NCI-H2227 (cell line): ENCODE measurements at regions not wholly inside any gene's neighbourhood (a gene's known extent, or its start where the extent isn't known, plus 50 kb on each side); places are given as distances from the start of the nearest gene placed in this dataset.

Source experiments
- DNase-seq: peaks from one replicate; lab custom pipeline; 2025; ENCODE audit not compliant: unreplicated experiment; lab: John Stamatoyannopoulos, UW

- DNase-seq: no peak
These were observed 50.1 kb upstream of the ADRA2C start for GRCh38 chr4:3715855-3716630.

GRCh38 chr4:3715061-3715854 is 50.9 kb upstream of the ADRA2C start:
- no peak for DNase-seq

DNA sequence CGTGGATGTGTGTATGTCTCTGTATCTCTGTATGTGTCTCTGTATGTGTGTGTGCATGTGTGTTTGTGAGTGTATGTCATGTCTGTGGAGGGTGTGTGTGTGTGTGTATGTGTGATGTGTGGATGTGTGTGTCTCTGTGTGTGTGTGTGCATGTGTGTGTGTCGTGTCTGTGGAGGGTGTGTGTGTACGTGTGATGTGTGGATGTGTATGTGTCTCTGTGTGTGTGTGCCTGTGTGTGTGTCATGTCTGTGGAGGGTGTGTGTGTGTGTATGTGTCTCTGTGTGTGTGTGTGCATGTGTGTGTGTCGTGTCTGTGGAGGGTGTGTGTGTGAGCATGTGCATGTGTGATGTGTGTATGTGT is 51.6 kb upstream of the ADRA2C start:
- DNase-seq: no peak

DNA sequence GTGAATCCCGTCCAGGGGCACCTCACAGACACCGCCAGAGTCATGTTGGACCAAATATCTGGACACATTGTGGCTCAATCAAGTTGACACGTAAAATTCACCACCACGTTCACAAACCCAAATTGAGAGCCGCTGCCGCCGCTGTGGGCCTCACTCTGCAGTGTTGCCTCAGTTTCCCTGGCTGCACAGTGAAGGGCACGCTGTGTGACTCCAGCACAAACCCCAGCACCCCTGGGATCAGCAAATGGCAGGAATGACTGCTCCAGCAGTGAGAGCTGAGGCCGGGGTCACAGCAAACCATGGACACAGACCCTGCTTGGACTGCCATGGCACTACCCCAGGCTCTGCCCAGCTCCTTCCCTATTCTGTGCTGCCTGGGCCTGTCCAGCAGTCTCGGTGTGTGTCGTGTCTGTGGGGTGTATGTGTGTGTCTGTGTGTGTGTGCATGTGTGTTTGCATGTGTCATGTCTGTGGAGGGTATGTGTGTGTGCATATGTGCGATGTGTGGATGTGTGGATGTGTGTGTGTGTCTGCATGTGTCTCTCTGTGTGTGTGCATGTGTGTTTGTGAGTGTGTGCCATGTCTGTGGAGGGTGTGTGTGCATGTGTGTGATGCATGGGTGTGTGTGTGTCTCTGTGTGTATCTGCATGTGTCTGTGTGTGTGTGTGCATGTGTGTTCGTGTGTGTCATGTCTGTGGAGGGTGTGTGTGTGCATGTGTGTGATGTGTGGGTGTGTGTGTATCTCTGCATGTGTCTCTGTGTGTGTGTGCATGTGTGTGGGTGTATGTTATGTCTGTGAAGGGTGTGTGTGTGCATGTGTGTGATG is 52.2 kb upstream of the ADRA2C start:
- no peak for DNase-seq

DNA sequence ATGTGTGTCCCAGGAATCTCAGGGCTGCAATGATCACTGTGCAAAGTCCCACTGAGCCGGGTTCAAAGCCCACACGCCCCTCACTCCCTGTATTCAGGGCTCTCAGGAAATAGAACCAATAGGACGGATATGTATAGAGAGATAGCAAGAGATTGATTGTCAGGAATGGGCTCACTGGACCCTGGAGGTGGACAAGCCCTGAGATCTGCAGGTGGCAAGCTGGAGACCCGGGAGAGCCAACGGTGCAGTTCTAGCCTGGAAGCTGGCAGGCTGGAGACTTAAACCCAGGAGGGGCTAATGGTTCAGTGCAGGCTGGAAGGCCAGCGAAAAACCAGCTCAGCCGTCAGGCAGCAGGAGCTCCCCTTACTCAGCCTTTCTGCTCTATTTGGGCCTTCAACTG is 52.8 kb upstream of the ADRA2C start:
- DNase-seq: no peak

GRCh38 chr4:3712936-3713335 is 53.2 kb upstream of the ADRA2C start:
- no peak for DNase-seq

DNA sequence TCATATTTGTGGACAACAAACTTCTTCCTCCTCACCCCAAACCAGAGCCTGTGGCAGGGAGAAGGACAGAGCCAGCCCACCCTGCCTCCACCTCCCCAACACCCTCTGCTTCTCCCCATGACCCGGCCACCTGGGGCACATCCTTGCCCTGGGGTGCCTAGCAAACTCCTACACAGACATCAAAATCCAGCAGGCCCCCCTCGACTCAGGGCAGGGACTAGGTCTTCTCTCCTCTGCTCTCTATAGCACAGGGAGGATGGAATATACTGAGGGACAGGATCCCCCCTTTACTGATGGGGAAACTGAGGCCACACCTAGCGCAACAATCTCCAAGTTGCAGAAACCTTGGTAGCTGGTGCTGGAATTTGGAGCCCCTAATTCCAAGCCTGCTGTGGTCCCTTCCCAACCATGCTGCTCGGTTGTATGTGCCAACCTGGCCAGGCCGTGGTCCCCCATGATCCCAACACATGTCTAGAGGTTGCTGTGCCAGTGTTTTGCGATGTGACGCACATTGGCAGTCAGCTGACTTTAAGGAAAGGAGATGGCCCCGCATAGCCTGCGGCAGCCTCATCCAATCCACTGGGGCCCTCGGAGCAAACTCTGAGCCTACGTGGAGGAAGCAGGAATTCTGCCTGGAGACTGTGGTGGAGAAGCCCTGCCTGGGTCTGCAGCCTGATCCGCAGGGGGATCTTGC is 53.9 kb upstream of the ADRA2C start:
- no peak for DNase-seq

- DNase-seq: no peak
These were observed 54.7 kb upstream of the ADRA2C start for GRCh38 chr4:3711183-3712111.

GRCh38 chr4:3710451-3711182 is 55.6 kb upstream of the ADRA2C start:
- no peak for DNase-seq

- DNase-seq: no peak
These were observed 56.2 kb upstream of the ADRA2C start for GRCh38 chr4:3709846-3710441.

DNA sequence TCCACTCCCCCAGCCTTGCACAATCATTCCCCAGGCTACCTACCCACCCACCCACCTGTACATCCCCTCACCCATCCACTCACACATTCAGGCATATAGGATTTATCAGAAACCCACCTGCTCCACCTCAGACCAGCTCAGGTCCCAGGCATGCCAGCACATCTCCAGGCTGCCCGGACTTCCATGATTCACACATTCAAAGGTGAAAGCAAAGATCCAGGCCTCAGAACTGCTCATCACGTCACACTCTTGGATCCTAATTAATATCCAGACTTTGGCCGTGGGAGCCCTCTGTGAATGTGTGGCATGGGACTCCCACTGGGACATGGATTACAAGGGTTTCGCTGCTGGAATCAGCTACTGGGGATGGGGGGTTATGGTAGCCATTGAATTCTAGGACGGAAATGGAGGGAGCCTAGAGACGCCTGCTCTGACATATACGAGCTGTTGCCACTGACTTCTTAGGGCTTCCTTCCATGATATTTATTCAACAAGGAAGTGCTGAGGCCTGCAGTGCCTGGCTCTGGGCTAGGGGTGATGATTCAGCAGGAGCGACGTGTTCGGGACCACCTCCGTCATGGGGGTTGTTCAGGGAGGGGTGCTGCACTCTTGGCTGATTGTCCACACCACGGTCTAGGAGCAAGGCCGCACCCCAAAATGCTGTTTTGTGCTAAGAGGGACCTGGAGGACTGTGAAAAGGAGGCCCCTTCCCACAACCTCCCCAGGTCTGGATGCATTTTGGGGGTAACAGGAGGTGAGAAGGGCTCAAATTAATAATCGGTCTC is 56.9 kb upstream of the ADRA2C start:
- no peak for DNase-seq

DNA sequence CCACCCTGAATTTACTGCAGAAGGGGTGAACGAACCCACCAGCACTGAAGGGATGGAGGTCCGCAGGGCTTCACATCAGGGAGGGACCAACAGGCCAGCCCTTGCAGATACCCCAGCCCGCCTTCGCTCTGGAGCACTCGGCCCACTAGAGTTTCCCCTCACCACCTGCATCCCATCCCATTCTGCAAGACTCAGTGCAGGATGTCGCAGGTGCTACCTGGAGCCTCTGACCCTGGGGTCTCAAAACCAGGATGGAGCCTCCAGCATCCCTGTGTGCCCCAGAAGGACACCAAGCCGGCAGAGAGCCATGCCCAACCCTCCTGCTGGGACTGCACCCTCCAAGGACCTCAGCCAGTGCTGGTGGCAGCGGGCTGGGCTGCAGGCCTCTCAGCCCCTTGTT is 57.6 kb upstream of the ADRA2C start:
- no peak for DNase-seq

- no peak for DNase-seq
These were observed 58.1 kb upstream of the ADRA2C start for GRCh38 chr4:3708103-3708510.

DNA sequence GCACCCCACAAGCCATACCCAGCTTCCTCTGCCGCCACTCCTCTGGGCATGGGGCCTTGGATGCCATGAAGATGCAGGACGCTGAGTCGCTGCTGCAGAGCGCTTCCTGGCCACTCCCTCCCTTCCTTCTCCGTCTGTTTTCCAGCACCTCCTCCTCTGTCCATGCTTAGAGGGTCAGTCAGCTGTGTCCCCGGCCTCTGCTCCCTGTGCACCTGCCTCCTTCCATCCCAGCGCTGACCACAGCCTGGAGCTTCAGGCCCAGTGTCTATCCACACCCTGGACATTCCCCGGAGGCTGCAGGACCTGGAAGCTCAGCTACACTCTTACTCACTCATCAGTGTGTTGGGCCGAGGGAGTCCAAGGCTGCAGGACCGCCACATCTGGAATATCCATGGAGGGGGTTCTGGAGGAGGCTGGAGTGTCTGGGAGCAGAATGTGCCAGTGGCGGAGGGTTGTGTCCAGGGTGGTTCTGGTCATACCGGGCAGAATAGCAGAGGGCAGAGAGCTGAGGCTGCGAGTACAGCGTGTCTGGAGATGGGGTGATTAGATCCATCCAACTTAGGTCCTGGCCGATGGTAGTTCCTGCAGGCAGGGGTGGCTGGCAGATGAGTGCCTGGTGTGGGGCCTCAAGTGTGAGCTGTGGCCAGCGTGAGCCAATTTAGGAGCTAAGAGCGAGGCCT is 58.6 kb upstream of the ADRA2C start:
- DNase-seq: no peak

DNA sequence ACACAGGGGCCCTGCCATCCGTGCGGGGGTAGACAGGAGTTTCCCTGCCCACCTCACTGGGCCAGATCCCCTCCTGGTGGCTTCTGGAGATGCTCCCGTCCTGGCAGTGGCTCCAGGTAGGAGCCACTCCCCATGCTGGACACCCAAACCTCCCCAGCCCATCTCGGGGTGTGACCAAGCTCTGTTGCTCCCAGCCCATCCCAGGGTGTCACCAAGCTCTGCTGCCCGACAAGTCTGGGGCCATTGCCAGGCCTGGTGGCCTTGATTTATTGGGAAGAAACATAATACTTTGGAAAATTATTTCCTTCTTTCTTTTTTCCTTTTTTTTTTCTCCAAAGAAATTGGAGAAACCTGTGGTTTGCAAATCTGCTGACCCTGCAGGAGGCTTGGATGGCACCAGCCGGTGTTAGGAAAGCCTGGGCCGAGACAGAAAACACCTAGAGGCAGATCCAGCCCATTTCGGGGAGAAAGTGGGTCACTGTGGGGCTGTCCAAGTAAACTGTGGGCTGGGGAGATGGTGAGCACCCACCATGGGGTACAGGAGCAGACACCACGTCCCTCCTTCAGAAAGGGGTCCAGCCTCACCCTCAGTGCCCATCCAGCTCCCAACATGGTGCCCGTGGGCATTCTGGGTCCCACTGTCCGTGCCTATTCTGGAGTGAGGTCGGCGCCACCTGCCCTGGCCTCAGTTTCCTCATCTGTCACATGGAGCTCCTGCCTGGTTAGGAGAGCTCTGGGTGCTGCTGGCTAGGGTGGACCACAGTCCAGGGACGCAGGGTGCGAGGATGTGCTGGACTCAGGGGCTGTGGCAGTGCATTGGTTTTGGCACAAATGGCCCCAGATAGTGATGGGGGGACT is 59.4 kb upstream of the ADRA2C start:
- no peak for DNase-seq

GRCh38 chr4:3706111-3706511 is 60.1 kb upstream of the ADRA2C start:
- DNase-seq: no peak
